CD4-positive, alpha-beta T cell treated with Interleukin-4 for 4 hours (primary cell): ENCODE measurements at regions not wholly inside any gene's neighbourhood (a gene's known extent, or its start where the extent isn't known, plus 50 kb on each side); places are given as distances from the start of the nearest gene placed in this dataset.

ENCODE experiments used
- DNase-seq: peaks from one replicate; pipeline ENCODE4 v3.0.0-alpha.2; 2020

- no peak for DNase-seq
Observed at GRCh38 chr1:98277118-98277517, 356.3 kb upstream of the DPYD start.

- no peak for DNase-seq
Observed at GRCh38 chr1:98276514-98276913, 355.7 kb upstream of the DPYD start.

GRCh38 chr1:98268316-98268715 is 347.5 kb upstream of the DPYD start:
- DNase-seq: no peak

GRCh38 chr1:98267423-98267822 is 346.6 kb upstream of the DPYD start:
- DNase-seq: no peak

- DNase-seq: no peak
Observed at GRCh38 chr1:98264727-98265126, 343.9 kb upstream of the DPYD start.

- no peak for DNase-seq
Observed at GRCh38 chr1:98260839-98261238, 340.0 kb upstream of the DPYD start.

- DNase-seq: no peak
Observed at GRCh38 chr1:98260412-98260811, 339.6 kb upstream of the DPYD start.

GRCh38 chr1:98256700-98257099 is 335.9 kb upstream of the DPYD start:
- DNase-seq: no peak

GRCh38 chr1:98253145-98253544 is 332.3 kb upstream of the DPYD start:
- DNase-seq: no peak

GRCh38 chr1:98251497-98251896 is 330.7 kb upstream of the DPYD start:
- no peak for DNase-seq

- DNase-seq: no peak
Observed at GRCh38 chr1:98232678-98233077, 311.8 kb upstream of the DPYD start.

GRCh38 chr1:98222706-98223105 is 301.9 kb upstream of the DPYD start:
- DNase-seq: no peak

- no peak for DNase-seq
Observed at GRCh38 chr1:98221923-98222322, 301.1 kb upstream of the DPYD start.

GRCh38 chr1:98217601-98218000 is 296.8 kb upstream of the DPYD start:
- no peak for DNase-seq

GRCh38 chr1:98216304-98216703 is 295.5 kb upstream of the DPYD start:
- DNase-seq: no peak

- no peak for DNase-seq
Observed at GRCh38 chr1:98211271-98211845, 290.5 kb upstream of the DPYD start.

GRCh38 chr1:98210563-98210962 is 289.7 kb upstream of the DPYD start:
- DNase-seq: no peak

- no peak for DNase-seq
Observed at GRCh38 chr1:98210064-98210463, 289.2 kb upstream of the DPYD start.

GRCh38 chr1:98205291-98206017 is 284.6 kb upstream of the DPYD start:
- DNase-seq: no peak

GRCh38 chr1:98203466-98203865 is 282.6 kb upstream of the DPYD start:
- DNase-seq: no peak

GRCh38 chr1:98201666-98202081 is 280.8 kb upstream of the DPYD start:
- no peak for DNase-seq

GRCh38 chr1:98197356-98197755 is 276.5 kb upstream of the DPYD start:
- DNase-seq: no peak

- no peak for DNase-seq
Observed at GRCh38 chr1:98196012-98196411, 275.2 kb upstream of the DPYD start.

- DNase-seq: no peak
Observed at GRCh38 chr1:98188774-98189173, 267.9 kb upstream of the DPYD start.

GRCh38 chr1:98184856-98185255 is 264.0 kb upstream of the DPYD start:
- no peak for DNase-seq
